Sigmoid colon (tissue), 6 donors: ENCODE measurements at regions not wholly inside any gene's neighbourhood (a gene's known extent, or its start where the extent isn't known, plus 50 kb on each side); places are given as distances from the start of the nearest gene placed in this dataset.

Source experiments
- DNase-seq: peaks from one replicate; pipeline ENCODE4 v3.0.0-alpha.2; 2019
- H3K27ac ChIP-seq, 4 donors: fragments of 200-600 bp; sonication (generic); one replicate each; pipeline ENCODE4 v1.5.1; 2016 to 2019; ENCODE audit warnings: mild to moderate bottlenecking in 1 of 4
- H3K27me3 ChIP-seq, 3 donors: fragments of 200-600 bp; sonication (generic); one replicate each; pipeline ENCODE4 v1.5.1; 2019; ENCODE audit warnings: mild to moderate bottlenecking in 1 of 3
- H3K36me3 ChIP-seq, 4 donors: fragments of 200-600 bp; sonication (generic); one replicate each; pipeline ENCODE4 v1.5.1; 2016 to 2019
- H3K4me1 ChIP-seq, 4 donors: fragments of 200-600 bp; sonication (generic); one replicate each; pipeline ENCODE4 v1.5.1; 2017 to 2019
- H3K4me3 ChIP-seq, 4 donors: fragments of 200-600 bp; sonication (generic); one replicate each; pipeline ENCODE4 v1.5.1; 2017 to 2019; ENCODE audit warnings: mild to moderate bottlenecking in 2 of 4, moderate library complexity in 1 of 4
- H3K9me3 ChIP-seq, 4 donors: fragments of 200-600 bp in 3 of 4; sonication (generic) in 3 of 4; one replicate each; pipeline versions ENCODE4 v1.5.1 to v1.6.1; 2013 to 2019
- CTCF ChIP-seq, 4 experiments: fragments of 450-650 bp in 3 of 4; fragments of 200-600 bp in 1 of 4; IDR thresholded peaks; one replicate each; pipeline ENCODE4 v1.5.1; 2016 to 2019; ENCODE audit warnings: antibody characterized with exemption in 4 of 4, mild to moderate bottlenecking in 3 of 4, moderate library complexity in 2 of 4
- EP300 ChIP-seq, 4 donors: sonication (generic); formaldehyde crosslinking; IDR thresholded peaks; one replicate each; pipeline ENCODE4 v1.6.1; 2017; ENCODE audit warnings: antibody characterized with exemption in 4 of 4
- POLR2A ChIP-seq, 2 donors: fragments of 450-650 bp; IDR thresholded peaks; one replicate each; pipeline ENCODE4 v1.6.1; 2016; ENCODE audit warnings: antibody characterized with exemption in 2 of 2, mild to moderate bottlenecking in 2 of 2, moderate library complexity in 2 of 2
- POLR2AphosphoS5 ChIP-seq, 4 donors: sonication (generic); formaldehyde crosslinking; IDR thresholded peaks; one replicate each; pipeline ENCODE4 v1.6.1; 2017; ENCODE audit warnings: antibody characterized with exemption in 4 of 4
- WGBS, 2 donors: extraction: QIAGEN DNeasy Blood & Tissue Kit; methylation state at CpG; one replicate each; pipeline ENCODE4 v1.1.7; 2013; 5-methylcytosine and 5-hydroxymethylcytosine counted together
- intact Hi-C: fragments of 100-400 bp; cut with DNase I; formaldehyde crosslinking; loops from one replicate; pipeline ENCODE4 v1.15.1; 2023
- donor health status: healthy with polysubstance abuse.
- donor health status: healthy.

- Histone ChIP-seq H3K4me3 (no peak overlapping the region), H3K36me3 (no peaks in the 10 kb centered on the region), H3K4me1 (peaks cover 0 to 59% (median 50%) of the 10 kb centered on the region in 4 donors), H3K9me3 (no peaks in the 10 kb centered on the region), H3K27ac (no peak overlapping the region), H3K27me3 (no peaks in the 10 kb centered on the region)
- peak; percentile 8 for DNase-seq
- WGBS, 2 donors, result 46 to 74% methylated on average over 2 of the region's 2 CpGs
- TF ChIP-seq POLR2A (IDR thresholded peaks at IDR 0.05) (no peak), EP300 (IDR thresholded peaks at IDR 0.05) (no peak), CTCF (IDR thresholded peaks at IDR 0.05) (no peak)
- intact Hi-C loops, result no loop called here
These were observed 506.9 kb downstream of the RPS24 start for GRCh38 chr10:78540355-78541076.

GRCh38 chr10:78541481-78542140 is 507.9 kb downstream of the RPS24 start:
- no peak for TF ChIP-seq EP300 (IDR thresholded peaks at IDR 0.05)
- no peak for TF ChIP-seq CTCF (IDR thresholded peaks at IDR 0.05)
- no peak for TF ChIP-seq POLR2AphosphoS5 (IDR thresholded peaks at IDR 0.05)
- TF ChIP-seq POLR2A (IDR thresholded peaks at IDR 0.05), result no peak
- Histone ChIP-seq H3K36me3 (no peaks in the 10 kb centered on the region), H3K4me1 (peaks cover 0 to 59% (median 48%) of the 10 kb centered on the region in 4 donors), H3K9me3 (no peaks in the 10 kb centered on the region), H3K4me3 (no peak overlapping the region), H3K27ac (no peak overlapping the region), H3K27me3 (no peaks in the 10 kb centered on the region)
- WGBS, 2 donors, result 26 to 47% methylated on average over 4 of the region's 4 CpGs
- DNase-seq, result peak; percentile 54
- intact Hi-C loops, result no loop called here

- TF ChIP-seq CTCF (IDR thresholded peaks at IDR 0.05) (no peak), EP300 (IDR thresholded peaks at IDR 0.05) (no peak), POLR2A (IDR thresholded peaks at IDR 0.05) (no peak), POLR2AphosphoS5 (IDR thresholded peaks at IDR 0.05) (no peak)
- WGBS, 2 donors, result 48 to 67% methylated on average over 6 of the region's 6 CpGs
- Histone ChIP-seq H3K36me3 (no peaks in the 10 kb centered on the region), H3K4me3 (no peak overlapping the region), H3K4me1 (peaks cover 0 to 59% (median 48%) of the 10 kb centered on the region in 4 donors), H3K9me3 (no peaks in the 10 kb centered on the region), H3K27me3 (no peaks in the 10 kb centered on the region), H3K27ac (peak overlapping the region in 2 of 4 donors; percentile 54 to 78)
- intact Hi-C loops, result no loop called here
- no peak for DNase-seq
These were observed 508.5 kb downstream of the RPS24 start for GRCh38 chr10:78542141-78542489.

- Histone ChIP-seq H3K27me3 (no peaks in the 10 kb centered on the region), H3K4me3 (no peak overlapping the region), H3K36me3 (no peaks in the 10 kb centered on the region), H3K9me3 (no peaks in the 10 kb centered on the region), H3K27ac (peak overlapping the region; percentile 54 to 78 (median 63)), H3K4me1 (peaks cover 0 to 59% (median 48%) of the 10 kb centered on the region in 4 donors)
- peak; percentile 56 for DNase-seq
- intact Hi-C loops, result no loop called here
- WGBS, 2 donors, result 79 to 86% methylated on average over 7 of the region's 7 CpGs
- TF ChIP-seq POLR2AphosphoS5 (IDR thresholded peaks at IDR 0.05), result no peak
- no peak for TF ChIP-seq CTCF (IDR thresholded peaks at IDR 0.05)
- TF ChIP-seq POLR2A (IDR thresholded peaks at IDR 0.05), result no peak
- TF ChIP-seq EP300 (IDR thresholded peaks at IDR 0.05), result no peak
These were observed 508.9 kb downstream of the RPS24 start for GRCh38 chr10:78542521-78542920.
